ENCODE measurements at regions not wholly inside any gene's neighbourhood (a gene's known extent, or its start where the extent isn't known, plus 50 kb on each side); places are given as distances from the start of the nearest gene placed in this dataset.
A peak's percentile ranks its signal among the peaks of the same experiment; 100 is the strongest.
"Not testable (repeated sequence)": the region's sequence is repeated elsewhere in the genome, so short reads cannot be mapped to it uniquely, and the experiment has no call there.

- no peak for DNase-seq (ENCODE audit: low read depth, low spot score)
Observed at GRCh38 chr21:19508844-19509243, 1105.3 kb upstream of the TMPRSS15 start.

DNA sequence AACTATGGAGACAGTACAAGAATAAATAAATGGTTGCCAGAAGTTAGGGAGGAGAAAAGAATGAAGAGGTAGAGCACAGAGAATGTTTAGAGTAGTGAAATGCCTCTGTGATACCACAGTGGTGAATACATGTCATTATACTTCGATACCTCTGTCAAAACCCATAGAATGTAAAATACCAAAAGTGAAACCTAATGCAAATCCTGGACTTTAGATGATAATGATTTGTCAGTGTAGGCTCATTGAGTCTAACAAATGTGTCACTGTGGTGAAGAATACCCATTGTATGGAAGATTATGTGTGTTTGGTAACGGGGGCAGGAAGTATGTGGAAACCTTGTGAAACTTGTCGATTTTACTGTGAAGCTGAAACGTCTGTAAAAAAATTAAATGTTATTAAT is 1106.5 kb upstream of the TMPRSS15 start:
- no peak for DNase-seq (ENCODE audit: low read depth, low spot score)

- no peak for DNase-seq (ENCODE audit: low read depth, low spot score)
Observed at GRCh38 chr21:19510653-19511052, 1107.1 kb upstream of the TMPRSS15 start.

DNA sequence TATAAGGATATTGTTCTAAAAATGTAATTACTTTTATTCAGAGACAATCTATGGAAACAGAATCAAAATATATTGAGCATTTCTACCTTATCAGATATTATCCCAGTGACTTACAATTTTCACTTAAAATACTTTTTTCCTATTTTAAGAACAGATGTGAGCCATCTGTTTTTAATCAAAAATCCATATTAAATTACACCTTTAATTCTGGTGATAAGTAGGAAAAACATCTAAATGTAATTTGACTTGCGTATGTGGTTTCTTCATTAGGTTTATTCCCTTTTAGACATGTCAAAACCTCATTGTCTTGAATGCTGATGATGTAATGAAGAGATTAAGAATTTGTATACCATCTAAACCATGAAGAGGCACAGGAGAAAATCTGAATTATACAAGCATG is 1118.8 kb upstream of the TMPRSS15 start:
- DNase-seq (ENCODE audit: low read depth, low spot score): no peak

GRCh38 chr21:19523061-19523460 is 1119.5 kb upstream of the TMPRSS15 start:
- DNase-seq (ENCODE audit: low read depth, low spot score): no peak

GRCh38 chr21:19523746-19524145 is 1120.2 kb upstream of the TMPRSS15 start:
- DNase-seq (ENCODE audit: low read depth, low spot score): no peak

DNA sequence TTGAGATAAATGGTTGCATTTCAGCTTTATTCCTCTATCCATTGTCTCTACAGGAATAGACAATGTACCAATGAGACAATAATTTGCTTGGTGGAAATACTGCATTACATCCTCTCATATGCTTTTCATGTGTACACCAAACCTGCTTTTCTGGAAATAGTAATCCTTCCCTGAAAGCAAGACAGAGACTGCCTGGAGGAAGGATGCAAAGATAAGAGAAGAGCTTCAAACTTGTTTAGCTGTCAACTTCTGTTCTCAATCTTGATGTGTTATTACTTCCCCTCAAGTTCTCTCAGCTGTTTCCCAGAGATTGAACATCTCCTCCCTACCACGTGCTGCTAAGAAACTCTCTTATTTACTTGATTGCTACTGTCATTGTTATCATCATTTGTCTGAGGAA is 1125.4 kb upstream of the TMPRSS15 start:
- no peak for DNase-seq (ENCODE audit: low read depth, low spot score)

- no peak for DNase-seq (ENCODE audit: low read depth, low spot score)
Observed at GRCh38 chr21:19535356-19535755, 1131.8 kb upstream of the TMPRSS15 start.

GRCh38 chr21:19537116-19537515 is 1133.5 kb upstream of the TMPRSS15 start:
- DNase-seq (ENCODE audit: low read depth, low spot score): no peak

DNA sequence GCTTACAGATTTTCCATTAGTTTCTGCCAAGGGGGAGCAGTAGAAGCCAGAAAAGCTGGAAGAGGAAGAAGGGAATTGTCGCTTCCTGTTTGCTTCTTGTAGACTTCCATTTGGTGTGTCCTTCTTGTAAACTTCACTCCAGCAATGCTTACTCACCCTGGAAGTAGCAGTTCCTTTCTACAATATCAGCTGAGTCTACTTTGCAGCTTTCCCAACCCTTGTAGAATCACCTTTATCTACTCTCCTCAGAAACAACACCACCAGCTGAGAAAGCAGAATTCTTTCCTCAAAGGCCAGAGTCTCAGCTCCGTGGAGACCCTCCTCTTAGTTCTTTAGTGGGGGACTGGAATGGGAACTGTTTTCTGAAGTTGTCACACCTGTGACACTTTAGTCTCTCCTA is 1136.7 kb upstream of the TMPRSS15 start:
- DNase-seq (ENCODE audit: low read depth, low spot score): no peak

DNA sequence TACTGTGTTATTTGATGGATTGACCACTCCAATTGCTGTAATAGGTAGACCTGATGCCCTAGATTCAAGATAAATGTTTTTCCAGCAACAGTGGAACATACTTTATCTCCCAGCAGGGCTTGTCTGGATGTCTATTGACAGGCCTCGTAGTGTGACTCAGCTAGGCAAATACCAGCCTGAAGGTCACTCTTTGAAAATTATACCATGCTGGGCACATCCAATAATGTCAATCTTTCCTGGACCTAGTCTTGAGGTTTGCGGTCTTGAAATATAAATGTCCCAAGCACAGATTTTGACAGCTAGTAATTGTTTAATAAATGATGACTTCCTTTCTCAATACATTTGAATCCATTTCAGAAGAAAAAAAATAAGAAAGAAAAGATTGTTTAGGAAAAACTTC is 1138.0 kb upstream of the TMPRSS15 start:
- no peak for DNase-seq (ENCODE audit: low read depth, low spot score)

DNA sequence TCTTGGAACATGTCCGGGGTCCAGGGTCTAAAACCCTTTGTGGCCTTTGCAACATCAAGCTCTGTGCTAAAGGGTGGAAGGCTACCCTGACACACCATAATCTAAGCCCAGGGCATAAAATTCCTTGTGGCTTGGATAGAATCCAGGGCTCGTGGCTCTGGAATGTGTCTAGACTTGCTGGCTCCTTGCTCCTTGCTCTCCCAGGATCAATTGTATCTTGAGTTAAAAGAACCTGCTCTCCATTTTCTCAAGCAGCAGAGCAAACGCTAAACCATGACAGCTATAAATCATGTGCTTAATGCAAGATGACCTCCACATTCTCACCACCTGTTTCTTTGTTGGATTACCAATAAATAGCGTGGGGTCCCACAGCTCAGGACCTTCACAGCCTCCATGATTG is 1140.9 kb upstream of the TMPRSS15 start:
- not testable (repeated sequence) for DNase-seq (ENCODE audit: low read depth, low spot score)

DNA sequence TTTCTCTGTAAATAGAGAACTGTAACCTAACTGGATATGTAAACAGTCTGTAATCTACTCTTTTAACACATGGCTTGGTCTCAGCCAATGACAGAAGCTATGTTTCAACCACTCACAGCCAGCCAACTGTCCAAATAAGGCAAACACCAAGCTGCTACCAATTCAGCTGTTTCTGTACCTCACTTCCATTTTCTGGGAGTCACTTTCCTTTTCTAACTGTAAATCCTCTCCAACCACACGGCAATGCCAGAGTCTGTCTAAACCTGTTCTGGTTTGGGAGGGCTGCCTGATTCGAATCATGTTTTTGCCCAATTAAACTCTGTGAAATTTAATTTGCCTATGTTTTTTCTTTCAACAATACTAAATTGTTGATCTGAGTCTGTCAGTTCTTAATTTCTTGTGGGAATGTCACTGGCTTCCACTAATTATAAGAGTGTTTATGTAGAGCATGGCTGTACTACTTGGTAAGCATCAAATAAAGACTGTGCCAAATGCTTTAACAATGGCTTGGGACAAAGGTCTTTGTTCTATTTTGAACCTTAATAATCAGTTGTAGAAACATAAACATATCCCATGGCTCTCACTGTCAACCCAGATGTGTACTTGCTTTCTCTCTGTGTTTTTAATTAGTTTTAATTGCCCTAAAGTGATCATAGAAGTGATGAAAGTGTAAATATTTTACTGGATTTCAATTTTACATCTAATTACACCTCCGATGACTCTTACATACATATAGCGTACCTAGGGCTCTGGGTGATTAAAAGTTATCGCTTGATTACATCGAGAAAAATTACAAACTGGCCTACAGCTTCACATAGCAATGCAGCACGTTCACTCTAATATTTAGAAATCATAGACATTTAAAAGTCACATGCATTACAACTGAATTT is 1144.6 kb upstream of the TMPRSS15 start:
- DNase-seq (ENCODE audit: low read depth, low spot score): no peak

DNA sequence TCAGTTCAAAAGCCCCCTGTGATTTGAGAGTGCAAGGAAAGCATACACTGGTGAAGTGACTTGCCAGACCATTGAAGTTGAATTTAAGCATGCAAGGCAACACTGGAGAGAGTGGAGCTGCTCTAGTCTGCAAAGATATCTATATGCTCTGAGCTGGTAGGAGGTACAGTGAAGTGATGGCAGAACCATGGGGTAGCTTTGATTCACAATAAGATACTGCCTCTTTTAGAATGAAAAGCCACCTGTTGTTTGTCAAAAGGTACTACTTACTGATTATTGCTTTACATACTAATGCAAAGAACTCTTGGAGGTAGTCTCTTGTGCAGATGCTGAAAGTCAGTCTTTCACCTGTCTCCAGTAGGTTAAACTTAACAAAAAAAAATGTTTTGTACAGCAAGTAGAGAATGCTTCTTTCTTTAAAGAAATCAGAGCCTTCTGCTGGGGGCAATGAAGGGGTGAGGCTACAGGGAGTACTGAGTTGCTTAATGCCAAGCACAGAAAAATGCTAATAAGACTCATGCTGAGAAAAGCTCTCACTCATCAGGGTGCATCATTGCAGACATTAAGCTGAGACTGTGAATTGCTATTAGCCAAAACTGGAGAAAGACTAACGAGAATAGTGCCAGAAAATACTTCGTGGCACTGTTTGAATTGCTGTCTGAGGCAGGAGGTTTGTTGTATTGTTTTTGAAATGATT is 1150.5 kb upstream of the TMPRSS15 start:
- DNase-seq (ENCODE audit: low read depth, low spot score): peak; percentile 15

GRCh38 chr21:19557046-19557445 is 1153.5 kb upstream of the TMPRSS15 start:
- DNase-seq (ENCODE audit: low read depth, low spot score): no peak

DNA sequence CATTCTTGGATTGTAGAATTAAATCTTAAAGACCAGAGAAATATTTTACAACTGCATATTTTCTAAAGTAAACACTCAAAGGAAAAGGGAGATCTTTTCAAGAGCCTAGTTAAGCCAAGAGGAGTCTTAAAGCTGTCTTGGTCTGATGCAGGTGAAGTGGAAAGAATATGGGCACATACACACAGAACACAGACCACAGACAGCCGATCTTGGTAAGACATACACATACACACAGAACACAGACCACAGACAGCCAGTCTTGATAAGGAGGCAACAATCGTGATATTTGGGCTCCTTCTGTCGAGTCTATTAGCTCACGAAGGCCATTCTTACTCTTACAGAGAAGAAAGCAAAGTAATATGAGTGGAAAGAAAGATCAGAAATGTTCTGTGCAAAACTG is 1153.9 kb upstream of the TMPRSS15 start:
- DNase-seq (ENCODE audit: low read depth, low spot score): no peak

DNA sequence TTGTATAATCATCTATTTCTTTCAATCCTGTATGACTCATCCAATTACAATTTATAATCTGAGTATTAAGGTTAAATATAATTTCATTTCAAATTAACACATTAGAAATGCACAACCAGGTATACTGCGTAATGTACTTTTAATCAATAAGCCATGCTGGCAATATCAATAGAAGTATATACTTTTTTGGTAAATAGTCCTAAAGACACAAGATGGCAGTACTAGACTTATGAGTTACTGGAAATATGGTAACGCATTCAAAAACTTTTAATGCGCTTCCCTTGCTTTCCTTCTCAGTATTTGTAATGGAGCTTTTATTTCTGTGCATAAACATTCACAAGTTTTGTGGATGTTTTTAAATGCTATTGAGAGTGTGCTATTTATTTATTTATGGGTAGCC is 1162.0 kb upstream of the TMPRSS15 start:
- DNase-seq (ENCODE audit: low read depth, low spot score): no peak

DNA sequence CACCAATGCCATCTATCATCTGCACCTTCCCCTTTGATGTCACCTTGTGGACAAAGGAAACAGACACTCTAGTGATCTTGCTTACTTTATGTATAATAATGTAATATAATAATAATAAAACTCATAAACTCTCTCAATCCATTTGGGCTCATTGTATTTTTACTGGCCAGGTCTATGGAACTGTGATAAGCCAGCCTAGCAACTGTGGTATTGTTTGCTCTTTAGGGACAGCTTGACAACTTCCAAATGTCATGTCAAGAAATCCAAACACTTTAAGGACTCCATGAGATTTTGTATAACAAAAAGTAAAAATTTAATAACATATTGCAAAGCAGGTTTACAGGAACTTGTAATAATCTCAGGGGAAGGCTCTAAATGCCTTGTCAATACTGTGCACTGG is 1163.4 kb upstream of the TMPRSS15 start:
- no peak for DNase-seq (ENCODE audit: low read depth, low spot score)

DNA sequence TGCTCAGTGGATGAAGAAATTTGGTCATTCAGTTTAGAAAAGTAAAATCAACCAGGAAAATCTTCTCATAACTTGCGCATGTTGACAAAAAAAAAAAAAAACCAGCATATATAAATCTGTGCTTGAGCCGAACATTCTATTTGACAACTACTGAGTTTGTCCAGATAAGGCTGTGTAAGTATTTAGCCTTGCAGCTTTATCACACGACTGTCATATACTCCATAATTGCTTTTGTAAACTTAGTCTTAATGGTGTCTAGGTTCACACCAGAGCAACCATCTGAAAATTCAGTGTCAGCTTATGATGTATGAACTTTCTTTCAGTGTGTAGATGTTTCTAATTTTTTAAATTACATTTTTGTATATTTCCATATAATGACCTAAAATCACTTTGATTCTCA is 1173.8 kb upstream of the TMPRSS15 start:
- DNase-seq (ENCODE audit: low read depth, low spot score): no peak

- no peak for DNase-seq (ENCODE audit: low read depth, low spot score)
Observed at GRCh38 chr21:19590044-19590443, 1186.5 kb upstream of the TMPRSS15 start.

DNA sequence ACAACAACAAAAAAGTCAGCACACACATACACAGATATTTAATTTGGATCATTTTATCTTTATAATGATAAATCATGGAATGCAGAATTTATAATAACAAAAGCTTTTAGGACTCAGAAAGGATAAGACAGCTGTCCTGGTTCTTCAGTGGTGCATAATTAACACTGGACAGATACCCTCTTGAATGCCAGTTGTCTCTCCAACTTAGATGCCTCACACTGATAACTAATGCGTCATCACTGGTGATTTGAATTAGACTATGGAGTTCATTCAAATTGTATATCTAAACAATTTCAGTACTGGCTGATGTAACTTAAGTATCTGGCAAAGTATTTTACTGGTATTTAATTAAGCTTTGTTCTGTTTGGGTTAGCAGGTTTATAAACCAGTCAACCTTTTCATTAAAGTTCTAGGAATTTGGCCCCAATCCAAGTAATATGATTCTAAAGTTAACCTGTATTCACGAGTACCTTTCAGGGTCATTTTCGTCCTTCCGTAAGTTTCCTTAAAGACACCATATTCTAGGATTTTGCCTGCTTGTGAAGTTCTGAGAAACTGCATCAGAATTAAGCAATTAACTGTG is 1199.5 kb upstream of the TMPRSS15 start:
- DNase-seq (ENCODE audit: low read depth, low spot score): no peak

DNA sequence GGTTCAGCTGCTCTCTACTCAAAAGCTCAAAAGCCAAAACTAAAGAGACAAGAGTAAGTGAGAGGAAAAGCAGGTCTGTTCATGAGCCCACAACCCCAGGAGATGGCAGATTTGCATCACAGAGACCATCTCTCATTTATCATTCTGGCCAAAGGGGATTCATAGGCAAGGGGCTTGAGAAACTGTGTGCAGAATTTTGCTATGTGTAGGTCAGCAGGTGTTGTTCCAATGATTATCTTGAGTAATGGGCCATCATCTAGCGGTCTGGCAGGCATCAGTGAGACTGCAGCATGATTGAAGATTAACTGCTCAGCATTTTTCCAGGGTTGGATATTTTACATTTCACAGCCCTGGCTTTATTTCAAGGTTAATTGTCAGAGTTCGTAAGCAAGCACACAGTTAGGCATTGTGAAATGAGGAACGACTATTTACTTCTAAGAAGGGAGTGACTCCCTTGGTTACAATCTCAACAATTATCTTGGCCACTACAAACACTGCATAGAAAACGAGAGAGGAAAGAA is 1204.6 kb upstream of the TMPRSS15 start:
- peak; percentile 11 for DNase-seq (ENCODE audit: low read depth, low spot score)

DNA sequence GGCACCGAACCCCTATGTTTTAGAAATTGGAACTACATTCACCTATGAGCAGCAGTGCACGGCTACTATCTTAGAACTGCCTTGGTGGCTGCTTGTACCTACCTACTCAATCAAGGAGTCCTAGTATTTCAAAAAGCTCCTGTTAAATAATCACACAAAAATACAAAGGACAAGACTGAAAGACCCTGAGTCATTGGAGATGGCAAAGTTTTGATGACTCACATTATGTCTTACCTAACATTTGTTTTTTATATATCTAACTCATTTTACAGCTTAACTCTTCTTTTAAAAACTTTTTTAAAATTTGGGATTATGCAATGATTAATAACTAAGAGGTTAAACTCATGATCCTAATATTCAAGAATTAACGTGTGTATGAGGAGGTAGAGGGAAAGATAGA is 1206.0 kb upstream of the TMPRSS15 start:
- no peak for DNase-seq (ENCODE audit: low read depth, low spot score)

Data from ELF-1 (cell line).